Activated T-cell treated with anti-CD3 and anti-CD28 coated beads for 48 hours (primary cell): ENCODE measurements at regions not wholly inside any gene's neighbourhood (a gene's known extent, or its start where the extent isn't known, plus 50 kb on each side); places are given as distances from the start of the nearest gene placed in this dataset.
"Not testable (repeated sequence)": the region's sequence is repeated elsewhere in the genome, so short reads cannot be mapped to it uniquely, and the experiment has no call there.

Experiments
- DNase-seq: peaks from one replicate; pipeline ENCODE4 v3.0.0-alpha.2; 2020; ENCODE audit warnings: low read depth

GRCh38 chr5:154702477-154702876, 52.7 kb upstream of the LARP1 start:
- DNase-seq, result no peak

GRCh38 chr5:154701725-154702124, 53.5 kb upstream of the LARP1 start:
- DNase-seq, result not testable (repeated sequence)

- no peak for DNase-seq
These were observed 54.0 kb upstream of the LARP1 start for GRCh38 chr5:154701181-154701580.

GRCh38 chr5:154700289-154700928, 54.8 kb upstream of the LARP1 start:
- DNase-seq, result not testable (repeated sequence)

GRCh38 chr5:154698763-154699162, 56.4 kb upstream of the LARP1 start:
- DNase-seq, result no peak

GRCh38 chr5:154697371-154697770, 57.8 kb upstream of the LARP1 start:
- no peak for DNase-seq

GRCh38 chr5:154696891-154697290, 58.3 kb upstream of the LARP1 start:
- DNase-seq, result no peak

GRCh38 chr5:154694159-154694558, 61.0 kb upstream of the LARP1 start:
- no peak for DNase-seq

- no peak for DNase-seq
These were observed 64.7 kb upstream of the LARP1 start for GRCh38 chr5:154690488-154690887.

GRCh38 chr5:154686490-154686889, 68.7 kb upstream of the LARP1 start:
- DNase-seq, result no peak

GRCh38 chr5:154683101-154683880, 71.9 kb upstream of the LARP1 start:
- DNase-seq, result no peak

GRCh38 chr5:154679501-154679900, 75.7 kb upstream of the LARP1 start:
- DNase-seq, result no peak

- no peak for DNase-seq
These were observed 77.3 kb upstream of the LARP1 start for GRCh38 chr5:154677921-154678320.

GRCh38 chr5:154676508-154676907, 78.7 kb upstream of the LARP1 start:
- DNase-seq, result no peak

- no peak for DNase-seq
These were observed 81.1 kb upstream of the LARP1 start for GRCh38 chr5:154674029-154674428.

- no peak for DNase-seq
These were observed 81.7 kb upstream of the LARP1 start for GRCh38 chr5:154673506-154673905.

GRCh38 chr5:154669913-154670312, 85.3 kb upstream of the LARP1 start:
- DNase-seq, result not testable (repeated sequence)

- no peak for DNase-seq
These were observed 85.8 kb upstream of the LARP1 start for GRCh38 chr5:154669402-154669801.

GRCh38 chr5:154664869-154665268, 90.3 kb upstream of the LARP1 start:
- no peak for DNase-seq

GRCh38 chr5:154663424-154663823, 91.8 kb upstream of the LARP1 start:
- no peak for DNase-seq

- DNase-seq, result no peak
These were observed 100.4 kb upstream of the LARP1 start for GRCh38 chr5:154654486-154655371.

- DNase-seq, result no peak
These were observed 101.3 kb upstream of the LARP1 start for GRCh38 chr5:154653764-154654485.
